ENCODE measurements at regions not wholly inside any gene's neighbourhood (a gene's known extent, or its start where the extent isn't known, plus 50 kb on each side); places are given as distances from the start of the nearest gene placed in this dataset.

- H3K36me3 ChIP-seq (ENCODE audit: control insufficient read depth in 2 of 3, insufficient read depth in 3 of 3, low read length in 3 of 3), result no peaks in the 10 kb centered on the region
- DNase-seq (no peak), ATAC-seq (no peak)
- H3K27me3 ChIP-seq (ENCODE audit: control insufficient read depth in 2 of 2, insufficient read depth in 2 of 2, low read length in 2 of 2), result no peaks in the 10 kb centered on the region
- no peaks in the 10 kb centered on the region for H3K36me3 Mint-ChIP-seq
- H3K27ac Mint-ChIP-seq, result no peak overlapping the region
- peaks cover 1 to 26% (median 9%) of the 10 kb centered on the region in 11 donors for H3K9me3 Mint-ChIP-seq
- no peaks in the 10 kb centered on the region for H3K4me1 Mint-ChIP-seq
- intact Hi-C loops (cut with micrococcal nuclease), result no loop called here
- ChIA-PET CTCF (no interaction called here), POLR2A (no interaction called here)
- no peaks in the 10 kb centered on the region for H3K27me3 Mint-ChIP-seq
- H3K4me3 ChIP-seq (ENCODE audit: low read length), result no peak overlapping the region
- H3K9me3 ChIP-seq (ENCODE audit: control insufficient read depth in 2 of 3, low read length in 3 of 3), result no peaks in the 10 kb centered on the region
- H3K4me3 Mint-ChIP-seq, result no peak overlapping the region
- H3K4me1 ChIP-seq (ENCODE audit: control insufficient read depth in 2 of 2, insufficient read depth in 2 of 2, low read length in 2 of 2), result no peaks in the 10 kb centered on the region
- H3K27ac ChIP-seq (ENCODE audit: low read depth, low read length), result no peak overlapping the region
These were observed 312.9 kb upstream of the GIMD1 start for GRCh38 chr4:106681381-106681921.

- Histone ChIP-seq H3K9me3 (ENCODE audit: control insufficient read depth in 2 of 3, low read length in 3 of 3) (no peaks in the 10 kb centered on the region), H3K36me3 (ENCODE audit: control insufficient read depth in 2 of 3, insufficient read depth in 3 of 3, low read length in 3 of 3) (no peaks in the 10 kb centered on the region), H3K27ac (ENCODE audit: low read depth, low read length) (no peak overlapping the region), H3K4me1 (ENCODE audit: control insufficient read depth in 2 of 2, insufficient read depth in 2 of 2, low read length in 2 of 2) (no peaks in the 10 kb centered on the region), H3K4me3 (ENCODE audit: low read length) (no peak overlapping the region), H3K27me3 (ENCODE audit: control insufficient read depth in 2 of 2, insufficient read depth in 2 of 2, low read length in 2 of 2) (no peaks in the 10 kb centered on the region)
- intact Hi-C loops (cut with micrococcal nuclease), result no loop called here
- DNase-seq (no peak), ATAC-seq (no peak)
- Mint-ChIP-seq H3K9me3 (peaks cover 1 to 26% (median 6%) of the 10 kb centered on the region in 11 donors), H3K36me3 (no peaks in the 10 kb centered on the region), H3K27me3 (no peaks in the 10 kb centered on the region), H3K27ac (no peak overlapping the region), H3K4me3 (no peak overlapping the region), H3K4me1 (no peaks in the 10 kb centered on the region)
- POLR2A ChIA-PET, result no interaction called here
- CTCF ChIA-PET, result no interaction called here
These were observed 310.5 kb upstream of the GIMD1 start for GRCh38 chr4:106679063-106679462.

- H3K9me3 Mint-ChIP-seq, result peaks cover 5 to 18% (median 7%) of the 10 kb centered on the region in 11 donors
- no peaks in the 10 kb centered on the region for H3K27me3 Mint-ChIP-seq
- intact Hi-C loops (cut with micrococcal nuclease), result no loop called here
- no peak overlapping the region for H3K4me3 Mint-ChIP-seq
- H3K4me1 Mint-ChIP-seq, result no peaks in the 10 kb centered on the region
- Histone ChIP-seq H3K4me1 (ENCODE audit: control insufficient read depth in 2 of 2, insufficient read depth in 2 of 2, low read length in 2 of 2) (no peaks in the 10 kb centered on the region), H3K27ac (ENCODE audit: low read depth, low read length) (no peak overlapping the region), H3K36me3 (ENCODE audit: control insufficient read depth in 2 of 3, insufficient read depth in 3 of 3, low read length in 3 of 3) (no peaks in the 10 kb centered on the region), H3K4me3 (ENCODE audit: low read length) (no peak overlapping the region), H3K27me3 (ENCODE audit: control insufficient read depth in 2 of 2, insufficient read depth in 2 of 2, low read length in 2 of 2) (no peaks in the 10 kb centered on the region), H3K9me3 (ENCODE audit: control insufficient read depth in 2 of 3, low read length in 3 of 3) (no peaks in the 10 kb centered on the region)
- CTCF ChIA-PET, result no interaction called here
- DNase-seq (no peak), ATAC-seq (no peak)
- POLR2A ChIA-PET, result no interaction called here
- H3K36me3 Mint-ChIP-seq, result peaks cover 0 to 5% (median 0%) of the 10 kb centered on the region in 5 donors
- H3K27ac Mint-ChIP-seq, result no peak overlapping the region
These were observed 308.6 kb upstream of the GIMD1 start for GRCh38 chr4:106677213-106677612.

GRCh38 chr4:106676173-106676921 lies 307.8 kb upstream of the GIMD1 start:
- Mint-ChIP-seq H3K36me3 (peaks cover 0 to 5% (median 0%) of the 10 kb centered on the region in 5 donors), H3K4me1 (no peaks in the 10 kb centered on the region), H3K9me3 (peaks cover 0 to 13% (median 6%) of the 10 kb centered on the region in 11 donors), H3K27ac (no peak overlapping the region), H3K27me3 (no peaks in the 10 kb centered on the region), H3K4me3 (no peak overlapping the region)
- Histone ChIP-seq H3K27ac (ENCODE audit: low read depth, low read length) (no peak overlapping the region), H3K4me3 (ENCODE audit: low read length) (no peak overlapping the region), H3K9me3 (ENCODE audit: control insufficient read depth in 2 of 3, low read length in 3 of 3) (no peaks in the 10 kb centered on the region), H3K36me3 (ENCODE audit: control insufficient read depth in 2 of 3, insufficient read depth in 3 of 3, low read length in 3 of 3) (no peaks in the 10 kb centered on the region), H3K27me3 (ENCODE audit: control insufficient read depth in 2 of 2, insufficient read depth in 2 of 2, low read length in 2 of 2) (no peaks in the 10 kb centered on the region), H3K4me1 (ENCODE audit: control insufficient read depth in 2 of 2, insufficient read depth in 2 of 2, low read length in 2 of 2) (no peaks in the 10 kb centered on the region)
- ATAC-seq (peak; percentile 75), DNase-seq (no peak)
- POLR2A ChIA-PET, result no interaction called here
- CTCF ChIA-PET, result no interaction called here
- intact Hi-C loops (cut with micrococcal nuclease), result no loop called here

GRCh38 chr4:106671716-106672115 lies 303.1 kb upstream of the GIMD1 start:
- POLR2A ChIA-PET, result no interaction called here
- Histone ChIP-seq H3K4me1 (ENCODE audit: control insufficient read depth in 2 of 2, insufficient read depth in 2 of 2, low read length in 2 of 2) (no peaks in the 10 kb centered on the region), H3K9me3 (ENCODE audit: control insufficient read depth in 2 of 3, low read length in 3 of 3) (no peaks in the 10 kb centered on the region), H3K27me3 (ENCODE audit: control insufficient read depth in 2 of 2, insufficient read depth in 2 of 2, low read length in 2 of 2) (no peaks in the 10 kb centered on the region), H3K4me3 (ENCODE audit: low read length) (no peak overlapping the region), H3K27ac (ENCODE audit: low read depth, low read length) (no peak overlapping the region), H3K36me3 (ENCODE audit: control insufficient read depth in 2 of 3, insufficient read depth in 3 of 3, low read length in 3 of 3) (no peaks in the 10 kb centered on the region)
- H3K36me3 Mint-ChIP-seq, result peaks cover 0 to 5% (median 0%) of the 10 kb centered on the region in 5 donors
- intact Hi-C loops (cut with micrococcal nuclease), result no loop called here
- no peaks in the 10 kb centered on the region for H3K27me3 Mint-ChIP-seq
- H3K4me1 Mint-ChIP-seq, result no peaks in the 10 kb centered on the region
- H3K27ac Mint-ChIP-seq, result no peak overlapping the region
- CTCF ChIA-PET, result no interaction called here
- H3K9me3 Mint-ChIP-seq, result peaks cover 0 to 11% (median 7%) of the 10 kb centered on the region in 11 donors
- ATAC-seq (no peak), DNase-seq (no peak)
- H3K4me3 Mint-ChIP-seq, result no peak overlapping the region

- ATAC-seq, result no peak
These were observed 302.4 kb upstream of the GIMD1 start for GRCh38 chr4:106670976-106671375.

GRCh38 chr4:106659371-106659770 lies 290.8 kb upstream of the GIMD1 start:
- Mint-ChIP-seq H3K9me3 (peaks cover 0 to 13% (median 0%) of the 10 kb centered on the region in 11 donors), H3K36me3 (no peaks in the 10 kb centered on the region), H3K4me3 (no peak overlapping the region), H3K4me1 (peaks cover 0 to 1% (median 0%) of the 10 kb centered on the region in 7 donors), H3K27me3 (no peaks in the 10 kb centered on the region), H3K27ac (no peak overlapping the region)
- ATAC-seq (no peak), DNase-seq (no peak)
- Histone ChIP-seq H3K9me3 (ENCODE audit: control insufficient read depth in 2 of 3, low read length in 3 of 3) (no peaks in the 10 kb centered on the region), H3K36me3 (ENCODE audit: control insufficient read depth in 2 of 3, insufficient read depth in 3 of 3, low read length in 3 of 3) (no peaks in the 10 kb centered on the region), H3K4me3 (ENCODE audit: low read length) (no peak overlapping the region), H3K27ac (ENCODE audit: low read depth, low read length) (no peak overlapping the region), H3K27me3 (ENCODE audit: control insufficient read depth in 2 of 2, insufficient read depth in 2 of 2, low read length in 2 of 2) (no peaks in the 10 kb centered on the region), H3K4me1 (ENCODE audit: control insufficient read depth in 2 of 2, insufficient read depth in 2 of 2, low read length in 2 of 2) (no peaks in the 10 kb centered on the region)
- ChIA-PET POLR2A (no interaction called here), CTCF (no interaction called here)
- intact Hi-C loops (cut with micrococcal nuclease), result no loop called here

More at GRCh38 chr4:106670976-106671375, 302.4 kb upstream of the GIMD1 start:
- no peak for DNase-seq
- Mint-ChIP-seq H3K27ac (no peak overlapping the region), H3K36me3 (peaks cover 0 to 5% (median 0%) of the 10 kb centered on the region in 5 donors), H3K4me1 (no peaks in the 10 kb centered on the region), H3K27me3 (no peaks in the 10 kb centered on the region), H3K4me3 (no peak overlapping the region), H3K9me3 (peaks cover 0 to 11% (median 7%) of the 10 kb centered on the region in 11 donors)
- no peaks in the 10 kb centered on the region for H3K36me3 ChIP-seq (ENCODE audit: control insufficient read depth in 2 of 3, insufficient read depth in 3 of 3, low read length in 3 of 3)
- no peak overlapping the region for H3K27ac ChIP-seq (ENCODE audit: low read depth, low read length)
- ChIA-PET CTCF (no interaction called here), POLR2A (no interaction called here)
- intact Hi-C loops (cut with micrococcal nuclease), result no loop called here
- no peaks in the 10 kb centered on the region for H3K27me3 ChIP-seq (ENCODE audit: control insufficient read depth in 2 of 2, insufficient read depth in 2 of 2, low read length in 2 of 2)
- H3K4me1 ChIP-seq (ENCODE audit: control insufficient read depth in 2 of 2, insufficient read depth in 2 of 2, low read length in 2 of 2), result no peaks in the 10 kb centered on the region
- H3K4me3 ChIP-seq (ENCODE audit: low read length), result no peak overlapping the region
- H3K9me3 ChIP-seq (ENCODE audit: control insufficient read depth in 2 of 3, low read length in 3 of 3), result no peaks in the 10 kb centered on the region

Data from naive thymus-derived CD4-positive, alpha-beta T cell (primary cell).